ENCODE measurements at regions not wholly inside any gene's neighbourhood (a gene's known extent, or its start where the extent isn't known, plus 50 kb on each side); places are given as distances from the start of the nearest gene placed in this dataset.
"Not testable (repeated sequence)": the region's sequence is repeated elsewhere in the genome, so short reads cannot be mapped to it uniquely, and the experiment has no call there.

- DNase-seq = not testable (repeated sequence)
These were observed 64.2 kb upstream of the BTG3 start for GRCh38 chr21:17676930-17677329.

- no peak for DNase-seq
These were observed 61.4 kb upstream of the BTG3 start for GRCh38 chr21:17674106-17674505.

DNA sequence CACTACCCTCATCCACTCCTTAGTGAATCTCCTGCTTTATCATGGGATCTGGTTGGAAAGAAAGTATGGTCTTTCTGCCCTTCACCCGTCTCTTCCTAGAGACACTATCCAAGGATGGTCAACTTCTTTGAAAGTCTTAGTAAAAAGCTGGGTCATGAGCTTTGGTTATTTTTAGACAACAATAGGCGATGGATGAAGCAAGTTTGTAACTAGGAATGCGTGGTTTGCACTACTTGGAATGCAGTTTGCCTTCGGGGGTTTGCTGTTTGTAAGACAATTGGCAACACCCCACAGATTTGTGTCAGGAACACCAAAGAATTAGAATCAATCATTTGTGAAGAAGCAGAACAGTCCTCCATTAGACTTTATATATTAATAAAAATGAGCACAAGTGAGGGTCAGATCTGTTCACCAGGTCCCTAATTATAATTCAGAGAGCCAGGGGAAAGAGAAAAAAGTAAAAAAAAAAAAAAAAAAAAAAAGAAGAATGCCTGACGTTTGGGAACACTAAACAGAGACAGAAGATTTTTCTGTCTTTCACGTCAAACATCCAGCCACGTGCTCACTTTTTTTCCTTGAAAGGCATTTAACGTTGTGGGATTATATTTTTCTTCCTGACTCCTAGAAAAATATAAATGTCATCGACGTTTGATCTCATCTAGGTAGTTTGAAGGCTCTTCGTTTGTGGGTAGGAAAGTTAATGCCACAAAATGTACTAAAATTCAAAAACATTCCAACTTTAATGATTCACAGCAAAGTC, 60.7 kb upstream of the BTG3 start:
- no peak for DNase-seq

DNA sequence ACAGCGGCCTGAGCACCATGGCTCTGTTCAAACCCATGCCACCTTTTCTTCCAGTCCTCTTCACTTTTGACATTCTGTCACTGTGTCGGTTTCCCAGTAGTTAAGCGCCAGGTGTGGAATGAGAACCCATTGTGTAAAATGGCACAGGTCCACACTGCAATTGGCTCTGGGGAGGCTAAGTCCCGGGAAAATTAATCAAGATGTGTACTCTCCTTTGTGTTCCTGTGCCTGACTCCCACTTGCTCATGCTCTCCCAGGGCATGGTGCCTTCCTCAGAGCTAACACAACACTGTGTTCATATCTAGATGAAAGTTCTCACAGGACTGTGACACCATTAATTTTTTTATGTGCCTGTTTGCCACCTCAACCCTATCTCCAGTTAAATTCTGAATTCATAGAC, 59.0 kb upstream of the BTG3 start:
- no peak for DNase-seq

DNA sequence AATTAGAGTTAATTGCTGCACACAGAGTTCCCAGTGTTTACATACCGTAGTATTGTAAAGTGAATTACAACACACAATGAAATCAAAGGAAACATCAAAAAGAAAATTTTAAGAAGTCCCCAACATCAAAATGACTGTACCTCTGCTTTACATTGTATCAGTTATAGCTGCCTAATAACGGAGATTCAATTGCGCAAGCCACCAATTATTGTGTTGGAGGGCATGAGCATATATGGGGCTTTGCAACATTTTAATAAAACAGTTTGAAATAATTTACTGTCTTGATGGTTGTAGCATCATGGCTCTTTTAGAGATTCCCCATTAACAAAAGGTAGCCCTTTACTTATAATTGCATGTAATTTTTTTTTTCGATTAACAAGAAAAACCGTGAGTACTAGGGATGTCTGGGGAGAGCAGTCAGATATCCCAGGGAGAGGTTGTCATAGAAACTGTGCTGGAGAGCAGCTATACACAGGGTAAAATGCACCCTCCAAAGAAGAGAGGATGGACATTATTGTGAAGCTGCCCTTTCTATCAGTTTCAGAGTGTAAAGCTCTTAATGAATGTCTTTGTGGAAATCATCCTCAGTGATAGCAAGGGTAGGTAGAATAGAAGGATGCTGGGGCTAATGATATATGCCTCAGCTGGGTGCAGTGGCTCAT, 55.9 kb upstream of the BTG3 start:
- DNase-seq = no peak

- no peak for DNase-seq
These were observed 54.6 kb upstream of the BTG3 start for GRCh38 chr21:17667256-17667655.
